WERI-Rb-1 (cell line): ENCODE measurements at regions not wholly inside any gene's neighbourhood (a gene's known extent, or its start where the extent isn't known, plus 50 kb on each side); places are given as distances from the start of the nearest gene placed in this dataset.

ENCODE experiments used
- DNase-seq: peaks from one replicate; pipeline ENCODE4 v3.0.0-alpha.2; 2020
- H3K27ac ChIP-seq: fragments of 250-450 bp; sonication (Bioruptor Pico); 2 replicates; pipeline ENCODE4 v1.5.1; 2020; ENCODE audit warnings: mild to moderate bottlenecking, moderate library complexity
- H3K27me3 ChIP-seq: fragments of 250-450 bp; sonication (Bioruptor Pico); 2 replicates; pipeline ENCODE4 v1.5.1; 2021; ENCODE audit warnings: mild to moderate bottlenecking, low read depth, moderate library complexity; ENCODE audit not compliant: insufficient read depth, severe bottlenecking
- H3K36me3 ChIP-seq: fragments of 250-450 bp; sonication (Bioruptor Pico); 2 replicates; pipeline ENCODE4 v1.5.1; 2020; ENCODE audit warnings: mild to moderate bottlenecking, moderate library complexity
- H3K4me3 ChIP-seq: 2 replicates; pipeline ENCODE4 v1.5.1; 2011; ENCODE audit warnings: low read depth, mild to moderate bottlenecking, control low read depth, low read length
- H3K9me3 ChIP-seq: fragments of 250-450 bp; sonication (Bioruptor Pico); 2 replicates; pipeline ENCODE4 v1.5.1; 2021; ENCODE audit warnings: mild to moderate bottlenecking, moderate library complexity; ENCODE audit not compliant: severe bottlenecking
- CTCF ChIP-seq: IDR thresholded peaks from 2 replicates; pipeline ENCODE4 v1.5.1; 2011; ENCODE audit warnings: low read depth, mild to moderate bottlenecking, control low read depth, inconsistent platforms, low read length

GRCh38 chr5:42337143-42337542, 86.1 kb upstream of the GHR start:
- Histone ChIP-seq H3K4me3 (no peak overlapping the region), H3K9me3 (peaks cover 2% of the 10 kb centered on the region), H3K27me3 (peaks cover 5% of the 10 kb centered on the region), H3K36me3 (no peaks in the 10 kb centered on the region), H3K27ac (no peak overlapping the region)
- no peak for TF ChIP-seq CTCF
- no peak for DNase-seq

- TF ChIP-seq CTCF: no peak
- no peak overlapping the region for H3K4me3 ChIP-seq
- peaks cover 2% of the 10 kb centered on the region for H3K9me3 ChIP-seq
- H3K36me3 ChIP-seq: no peaks in the 10 kb centered on the region
- no peak for DNase-seq
- H3K27me3 ChIP-seq: peaks cover 5% of the 10 kb centered on the region
- H3K27ac ChIP-seq: no peak overlapping the region
Measured at GRCh38 chr5:42337607-42338006, 85.6 kb upstream of the GHR start.

GRCh38 chr5:42338136-42338535, 85.1 kb upstream of the GHR start:
- Histone ChIP-seq H3K27me3 (peaks cover 5% of the 10 kb centered on the region), H3K9me3 (peaks cover 2% of the 10 kb centered on the region), H3K4me3 (no peak overlapping the region), H3K27ac (no peak overlapping the region), H3K36me3 (no peaks in the 10 kb centered on the region)
- no peak for TF ChIP-seq CTCF
- DNase-seq: no peak

GRCh38 chr5:42349163-42349562, 74.1 kb upstream of the GHR start:
- Histone ChIP-seq H3K27me3 (peaks cover 6% of the 10 kb centered on the region), H3K4me3 (no peak overlapping the region), H3K36me3 (no peaks in the 10 kb centered on the region), H3K27ac (no peak overlapping the region), H3K9me3 (no peaks in the 10 kb centered on the region)
- no peak for TF ChIP-seq CTCF
- DNase-seq: no peak

- no peak for DNase-seq
- Histone ChIP-seq H3K4me3 (no peak overlapping the region), H3K27ac (no peak overlapping the region), H3K9me3 (no peaks in the 10 kb centered on the region), H3K27me3 (peaks cover 3% of the 10 kb centered on the region), H3K36me3 (no peaks in the 10 kb centered on the region)
- TF ChIP-seq CTCF: no peak
Measured at GRCh38 chr5:42351956-42352355, 71.3 kb upstream of the GHR start.

GRCh38 chr5:42360056-42360455, 63.2 kb upstream of the GHR start:
- TF ChIP-seq CTCF: no peak
- Histone ChIP-seq H3K27me3 (peaks cover 34% of the 10 kb centered on the region), H3K36me3 (no peaks in the 10 kb centered on the region), H3K9me3 (no peaks in the 10 kb centered on the region), H3K4me3 (no peak overlapping the region), H3K27ac (no peak overlapping the region)
- DNase-seq: no peak
